Stimulated activated CD4-positive, alpha-beta T cell treated with anti-CD3 and anti-CD28 coated beads, Interleukin-4, amount 100 ng/mL, for 48 hours (primary cell): ENCODE measurements at regions not wholly inside any gene's neighbourhood (a gene's known extent, or its start where the extent isn't known, plus 50 kb on each side); places are given as distances from the start of the nearest gene placed in this dataset.
"Not testable (repeated sequence)": the region's sequence is repeated elsewhere in the genome, so short reads cannot be mapped to it uniquely, and the experiment has no call there.

Experiments used
- DNase-seq, 2 donors: peaks; one replicate each; pipeline ENCODE4 v3.0.0-alpha.2; 2020; ENCODE audit warnings: low read depth in 2 of 2

GRCh38 chr3:25895443-25895842, 105.6 kb downstream of the OXSM start:
- DNase-seq: no peak

GRCh38 chr3:25897019-25897418, 107.1 kb downstream of the OXSM start:
- no peak for DNase-seq

- no peak for DNase-seq
These were observed 109.6 kb downstream of the OXSM start for GRCh38 chr3:25899352-25900101.

GRCh38 chr3:25900161-25900560, 110.3 kb downstream of the OXSM start:
- no peak for DNase-seq

GRCh38 chr3:25901796-25902195, 111.9 kb downstream of the OXSM start:
- DNase-seq: no peak

- no peak for DNase-seq
These were observed 112.7 kb downstream of the OXSM start for GRCh38 chr3:25902586-25902985.

- DNase-seq: no peak
These were observed 113.7 kb downstream of the OXSM start for GRCh38 chr3:25903371-25904129.

GRCh38 chr3:25904206-25904605, 114.3 kb downstream of the OXSM start:
- DNase-seq: no peak

GRCh38 chr3:25906132-25906906, 116.4 kb downstream of the OXSM start:
- no peak for DNase-seq

- no peak for DNase-seq
These were observed 117.2 kb downstream of the OXSM start for GRCh38 chr3:25907081-25907480.

- no peak for DNase-seq
These were observed 120.2 kb downstream of the OXSM start for GRCh38 chr3:25910105-25910504.

GRCh38 chr3:25910997-25911396, 121.1 kb downstream of the OXSM start:
- peak; percentile 19 to 64 for DNase-seq

- no peak for DNase-seq
These were observed 121.8 kb downstream of the OXSM start for GRCh38 chr3:25911525-25912295.

- DNase-seq: no peak
These were observed 123.3 kb downstream of the OXSM start for GRCh38 chr3:25913179-25913578.

- DNase-seq: no peak
These were observed 125.8 kb downstream of the OXSM start for GRCh38 chr3:25915673-25916072.

- no peak for DNase-seq
These were observed 126.4 kb downstream of the OXSM start for GRCh38 chr3:25916321-25916720.

- not testable (repeated sequence) for DNase-seq
These were observed 142.1 kb downstream of the OXSM start for GRCh38 chr3:25931967-25932366.

- DNase-seq: no peak
These were observed 148.9 kb downstream of the OXSM start for GRCh38 chr3:25938566-25939325.

- no peak for DNase-seq
These were observed 151.0 kb downstream of the OXSM start for GRCh38 chr3:25940935-25941334.

GRCh38 chr3:25944329-25944728, 154.4 kb downstream of the OXSM start:
- no peak for DNase-seq

- DNase-seq: no peak
These were observed 155.5 kb downstream of the OXSM start for GRCh38 chr3:25945366-25945765.
